GM18519 (cell line): ENCODE measurements at regions not wholly inside any gene's neighbourhood (a gene's known extent, or its start where the extent isn't known, plus 50 kb on each side); places are given as distances from the start of the nearest gene placed in this dataset.
"Not testable (repeated sequence)": the region's sequence is repeated elsewhere in the genome, so short reads cannot be mapped to it uniquely, and the experiment has no call there.

Source experiments
- ATAC-seq: cut with Tn5 transposase; IDR thresholded peaks from one replicate; pipeline ENCODE4 v1.9.1; 2021; ENCODE audit warnings: mild to moderate bottlenecking, moderate library complexity; ENCODE audit not compliant: unreplicated experiment, low FRiP score

- no peak for ATAC-seq
Measured at GRCh38 chr18:43341014-43341413, 63.7 kb upstream of the SYT4 start.

DNA sequence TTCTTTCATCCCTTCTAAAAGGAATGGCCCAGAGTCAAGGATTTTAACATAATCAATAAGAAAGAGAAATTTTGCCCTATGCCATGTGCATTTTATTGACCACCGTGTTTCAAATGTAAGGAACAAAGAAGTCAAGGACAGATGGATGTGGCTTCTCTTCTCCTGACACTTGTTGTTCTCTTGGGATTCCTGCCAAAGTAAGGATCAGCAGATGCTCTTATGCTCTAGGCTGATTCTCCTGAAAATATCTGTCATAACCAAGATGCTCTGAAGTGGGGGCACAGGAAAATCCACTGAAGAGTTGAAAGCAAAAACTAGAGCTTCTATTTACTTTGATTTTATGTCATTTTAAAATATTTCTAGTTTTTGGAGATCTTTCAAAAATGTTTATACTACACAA, 72.9 kb upstream of the SYT4 start:
- no peak for ATAC-seq

- no peak for ATAC-seq
Measured at GRCh38 chr18:43364535-43364934, 87.2 kb upstream of the SYT4 start.

- ATAC-seq = no peak
Measured at GRCh38 chr18:43367895-43368294, 90.6 kb upstream of the SYT4 start.

DNA sequence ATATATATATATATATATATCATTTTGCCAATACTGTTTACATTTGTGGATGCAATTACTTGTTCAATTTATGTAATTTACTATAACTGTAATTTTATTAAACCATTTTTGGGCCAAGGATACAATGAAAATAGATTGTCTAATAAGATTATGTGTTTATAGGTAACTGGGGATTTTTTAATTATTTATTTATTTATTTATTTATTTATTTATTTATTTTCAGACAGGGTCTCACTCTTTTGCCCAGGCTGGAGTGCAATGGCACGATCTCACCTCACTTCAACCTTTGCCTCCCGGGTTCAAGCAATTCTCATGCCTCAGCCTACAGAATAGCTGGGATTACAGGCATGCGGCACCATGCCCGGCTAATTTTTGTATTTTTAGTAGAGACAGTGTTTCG, 92.0 kb upstream of the SYT4 start:
- not testable (repeated sequence) for ATAC-seq

DNA sequence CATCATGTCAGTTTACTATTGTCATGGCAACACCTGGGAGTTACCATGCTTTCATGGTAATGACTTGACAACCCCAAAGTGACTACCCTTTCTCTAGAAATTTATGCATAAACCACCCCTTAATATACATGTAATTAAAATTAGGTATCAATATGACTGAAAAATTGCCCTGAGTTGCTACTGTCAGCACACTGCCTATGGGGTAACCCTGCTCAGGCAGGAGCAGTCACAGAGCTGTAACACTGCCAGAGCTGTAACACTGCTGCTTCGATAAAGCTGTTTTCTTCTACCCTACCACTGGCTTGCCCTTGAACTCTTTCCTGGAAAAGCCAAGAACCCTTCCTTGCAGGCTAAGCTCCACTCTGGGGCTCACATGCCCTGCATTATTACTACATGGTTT, 95.5 kb upstream of the SYT4 start:
- no peak for ATAC-seq

GRCh38 chr18:43380104-43380672, 102.9 kb upstream of the SYT4 start:
- ATAC-seq = no peak

- no peak for ATAC-seq
Measured at GRCh38 chr18:43382641-43383403, 105.5 kb upstream of the SYT4 start.

- no peak for ATAC-seq
Measured at GRCh38 chr18:43389163-43389562, 111.9 kb upstream of the SYT4 start.

GRCh38 chr18:43392168-43392567, 114.9 kb upstream of the SYT4 start:
- ATAC-seq = no peak

DNA sequence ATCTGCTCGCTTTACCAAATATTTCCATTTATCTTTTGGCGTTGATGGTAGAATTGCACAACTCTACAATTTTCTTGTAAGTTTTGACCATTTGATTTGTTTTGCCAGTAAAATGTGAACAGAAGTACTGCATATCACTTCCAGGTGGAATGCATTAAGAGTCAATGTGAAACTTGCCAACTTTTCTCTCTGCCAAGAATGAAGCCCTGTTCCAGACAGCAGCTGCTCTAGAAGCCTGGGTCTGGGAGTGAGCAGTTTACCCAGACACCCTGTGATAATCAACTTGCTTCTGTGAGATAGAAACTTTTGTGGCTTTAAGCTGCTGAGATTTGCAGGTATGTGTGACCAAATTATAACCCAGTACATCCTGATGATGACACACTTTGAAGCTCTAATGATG, 115.9 kb upstream of the SYT4 start:
- no peak for ATAC-seq

- ATAC-seq = no peak
Measured at GRCh38 chr18:43396266-43396665, 119.0 kb upstream of the SYT4 start.

DNA sequence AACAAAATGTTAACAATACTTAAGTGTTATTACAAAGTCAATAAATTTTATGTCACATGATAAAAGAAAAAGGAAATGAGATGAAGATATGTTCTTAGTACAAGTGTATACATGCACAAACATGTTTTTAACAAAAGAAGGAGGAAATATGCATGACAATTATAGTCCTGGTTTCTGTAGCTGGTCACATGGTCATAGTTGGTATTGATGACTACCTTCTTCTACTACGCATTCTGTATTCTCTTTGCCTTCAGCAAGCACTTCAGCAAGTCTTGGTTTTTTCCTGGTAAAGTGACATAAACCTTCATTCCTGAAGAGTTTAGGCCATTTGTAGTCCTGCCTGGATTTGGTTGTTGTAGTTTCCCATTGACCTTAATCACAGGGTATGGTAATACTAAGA, 121.3 kb upstream of the SYT4 start:
- no peak for ATAC-seq

GRCh38 chr18:43405097-43405496, 127.8 kb upstream of the SYT4 start:
- no peak for ATAC-seq

GRCh38 chr18:43414006-43414405, 136.7 kb upstream of the SYT4 start:
- no peak for ATAC-seq

GRCh38 chr18:43420091-43420490, 142.8 kb upstream of the SYT4 start:
- ATAC-seq = no peak

GRCh38 chr18:43420950-43421349, 143.7 kb upstream of the SYT4 start:
- no peak for ATAC-seq

DNA sequence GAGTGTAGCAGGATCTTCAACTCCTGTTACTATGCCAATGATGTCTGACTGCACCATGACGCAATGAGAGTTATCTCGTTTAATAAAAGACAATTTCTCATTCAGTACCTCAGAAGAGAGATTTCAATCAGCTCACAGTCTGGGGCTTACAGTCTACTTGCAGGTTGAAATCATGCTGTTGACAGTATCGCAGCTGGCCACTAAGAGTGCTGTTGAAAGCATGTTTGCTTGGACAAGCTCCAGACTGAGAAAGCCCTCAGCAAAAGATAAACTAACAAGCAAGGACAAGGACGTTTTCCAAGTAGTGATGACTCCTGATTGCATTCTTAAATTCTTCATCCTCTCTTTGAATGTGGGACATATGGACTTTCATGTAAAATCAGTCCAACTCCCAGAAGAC, 145.2 kb upstream of the SYT4 start:
- no peak for ATAC-seq

GRCh38 chr18:43435851-43436250, 158.6 kb upstream of the SYT4 start:
- no peak for ATAC-seq

GRCh38 chr18:43442131-43442530, 164.8 kb upstream of the SYT4 start:
- ATAC-seq = no peak

DNA sequence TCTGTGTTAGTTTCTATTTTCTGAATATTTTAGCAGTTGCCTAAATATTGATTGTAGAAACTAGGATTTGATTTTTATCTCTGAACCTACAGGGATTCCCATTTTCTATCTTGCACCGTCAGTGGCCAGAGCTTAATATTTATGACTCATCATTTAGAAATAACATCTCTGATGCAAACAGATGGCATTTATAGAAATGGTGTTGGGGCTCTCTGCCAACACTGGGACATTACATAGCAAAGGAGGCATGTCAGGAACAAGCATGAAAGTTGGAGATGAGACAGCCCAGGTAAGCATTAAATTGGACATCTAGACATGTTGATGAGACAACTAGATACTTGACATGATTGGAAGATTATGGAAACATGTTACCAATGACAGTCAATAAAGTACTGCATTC, 165.3 kb upstream of the SYT4 start:
- no peak for ATAC-seq

GRCh38 chr18:43465483-43465882, 188.2 kb upstream of the SYT4 start:
- no peak for ATAC-seq
